HEK293T (cell line): ENCODE measurements at regions not wholly inside any gene's neighbourhood (a gene's known extent, or its start where the extent isn't known, plus 50 kb on each side); places are given as distances from the start of the nearest gene placed in this dataset.

Source experiments
- ARNT ChIP-seq: fragments of 450-650 bp; IDR thresholded peaks from 2 replicates; pipeline ENCODE4 v1.6.1; 2017; ENCODE audit warnings: mild to moderate bottlenecking
- ELF4 ChIP-seq: fragments of 450-650 bp; IDR thresholded peaks from 2 replicates; pipeline ENCODE4 v1.6.1; 2017; ENCODE audit warnings: antibody characterized with exemption
- FOXM1 ChIP-seq: fragments of 450-650 bp; IDR thresholded peaks from 2 replicates; pipeline ENCODE4 v1.6.1; 2017; ENCODE audit warnings: mild to moderate bottlenecking, borderline replicate concordance
- L3MBTL2 ChIP-seq: fragments of 450-650 bp; conservative IDR thresholded peaks from 2 replicates; pipeline ENCODE4 v1.6.1; 2016; ENCODE audit warnings: mild to moderate bottlenecking
- SUZ12 ChIP-seq: fragments of 450-650 bp; IDR thresholded peaks from 2 replicates; pipeline ENCODE4 v1.6.1; 2016; ENCODE audit warnings: mild to moderate bottlenecking

DNA sequence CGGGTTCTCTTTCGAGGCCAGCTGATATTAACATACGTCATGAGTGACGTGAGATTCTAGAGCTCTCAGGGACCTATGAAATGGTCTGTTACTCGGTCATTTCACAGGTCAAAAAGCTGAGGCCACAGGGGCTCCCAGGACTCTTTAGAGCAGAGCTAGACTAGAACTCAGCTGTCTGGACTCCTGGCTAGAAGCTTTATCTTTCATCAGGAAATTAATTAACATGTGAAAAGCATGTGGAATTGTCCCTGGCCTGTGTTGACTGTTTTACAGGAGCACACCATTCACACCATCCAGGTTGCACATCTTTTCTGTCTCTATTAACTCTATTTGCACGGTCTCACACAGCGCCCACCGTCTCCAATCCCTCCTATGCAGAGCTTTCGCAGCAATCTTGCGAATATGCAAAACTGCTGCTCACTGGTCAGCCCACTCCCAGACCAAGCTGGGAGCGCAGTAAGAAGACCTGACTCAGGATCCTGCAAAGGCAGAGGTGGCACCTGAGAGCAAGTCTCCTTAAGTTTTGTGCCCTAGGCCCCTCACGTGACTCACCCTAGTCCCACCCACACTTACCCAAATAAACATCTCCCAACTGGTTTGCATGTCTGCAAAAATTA, 522.5 kb downstream of the CD83 start:
- TF ChIP-seq FOXM1 (no peak), L3MBTL2 (no peak), ARNT (no peak), ELF4 (no peak), SUZ12 (no peak)
